ENCODE measurements at regions not wholly inside any gene's neighbourhood (a gene's known extent, or its start where the extent isn't known, plus 50 kb on each side); places are given as distances from the start of the nearest gene placed in this dataset.

GRCh38 chr11:87942786-87943185, 232.5 kb downstream of the RAB38 start:
- no peaks in the 10 kb centered on the region for H3K36me3 ChIP-seq
- no peaks in the 10 kb centered on the region for H3K27me3 ChIP-seq
- no peak overlapping the region for H3K27ac ChIP-seq
- no peak for TF ChIP-seq POLR2A (IDR thresholded peaks at IDR 0.05)
- no peak for TF ChIP-seq CTCF (IDR thresholded peaks at IDR 0.05)
- no peak overlapping the region for H3K4me3 ChIP-seq (replicated peaks in 1 of 3)
- DNase-seq: no peak
- intact Hi-C loops (cut with DNase I): no loop called here
- no peaks in the 10 kb centered on the region for H3K9me3 ChIP-seq
- WGBS, 2 donors: 85 to 87% methylated on average over 4 of the region's 4 CpGs
- no peaks in the 10 kb centered on the region for H3K4me1 ChIP-seq

GRCh38 chr11:87934182-87934581, 241.1 kb downstream of the RAB38 start:
- Histone ChIP-seq H3K9me3 (no peaks in the 10 kb centered on the region), H3K27me3 (no peaks in the 10 kb centered on the region), H3K27ac (no peak overlapping the region), H3K36me3 (no peaks in the 10 kb centered on the region), H3K4me1 (no peaks in the 10 kb centered on the region), H3K4me3 (replicated peaks in 1 of 3) (no peak overlapping the region)
- intact Hi-C loops (cut with DNase I): no loop called here
- no peak for TF ChIP-seq CTCF (IDR thresholded peaks at IDR 0.05)
- no peak for TF ChIP-seq POLR2A (IDR thresholded peaks at IDR 0.05)
- DNase-seq: no peak
- WGBS, 2 donors: 79 to 85% methylated on average over 2 of the region's 2 CpGs

GRCh38 chr11:87926250-87926970, 248.8 kb downstream of the RAB38 start:
- no peak for TF ChIP-seq POLR2A (IDR thresholded peaks at IDR 0.05)
- no peak for TF ChIP-seq CTCF (IDR thresholded peaks at IDR 0.05)
- DNase-seq: no peak
- Histone ChIP-seq H3K4me1 (no peaks in the 10 kb centered on the region), H3K9me3 (no peaks in the 10 kb centered on the region), H3K4me3 (replicated peaks in 1 of 3) (no peak overlapping the region), H3K27ac (no peak overlapping the region), H3K27me3 (no peaks in the 10 kb centered on the region), H3K36me3 (no peaks in the 10 kb centered on the region)
- intact Hi-C loops (cut with DNase I): no loop called here
- WGBS, 2 donors: 78 to 87% methylated on average over 5 of the region's 5 CpGs

GRCh38 chr11:87924125-87924524, 251.1 kb downstream of the RAB38 start:
- TF ChIP-seq POLR2A (IDR thresholded peaks at IDR 0.05): no peak
- no peak for TF ChIP-seq CTCF (IDR thresholded peaks at IDR 0.05)
- Histone ChIP-seq H3K27ac (no peak overlapping the region), H3K27me3 (no peaks in the 10 kb centered on the region), H3K9me3 (no peaks in the 10 kb centered on the region), H3K4me3 (replicated peaks in 1 of 3) (no peak overlapping the region), H3K4me1 (no peaks in the 10 kb centered on the region), H3K36me3 (no peaks in the 10 kb centered on the region)
- no peak for DNase-seq
- intact Hi-C loops (cut with DNase I): no loop called here
- 48 to 70% methylated on average over 1 of the region's 1 CpG for WGBS, 2 donors

GRCh38 chr11:87917111-87917510, 258.1 kb downstream of the RAB38 start:
- no peaks in the 10 kb centered on the region for H3K36me3 ChIP-seq
- H3K27ac ChIP-seq: no peak overlapping the region
- WGBS, 2 donors: 88 to 91% methylated on average over 3 of the region's 3 CpGs
- intact Hi-C loops (cut with DNase I): no loop called here
- TF ChIP-seq POLR2A (IDR thresholded peaks at IDR 0.05) (no peak), CTCF (IDR thresholded peaks at IDR 0.05) (no peak)
- no peaks in the 10 kb centered on the region for H3K4me1 ChIP-seq
- H3K9me3 ChIP-seq: no peaks in the 10 kb centered on the region
- no peak for DNase-seq
- no peaks in the 10 kb centered on the region for H3K27me3 ChIP-seq
- H3K4me3 ChIP-seq (replicated peaks in 1 of 3): no peak overlapping the region
